AG09319 (cell line): ENCODE measurements at regions not wholly inside any gene's neighbourhood (a gene's known extent, or its start where the extent isn't known, plus 50 kb on each side); places are given as distances from the start of the nearest gene placed in this dataset.
"Not testable (repeated sequence)": the region's sequence is repeated elsewhere in the genome, so short reads cannot be mapped to it uniquely, and the experiment has no call there.

Source experiments
- DNase-seq: peaks from one replicate; pipeline ENCODE4 v3.0.0-alpha.2; 2010; ENCODE audit warnings: low read depth; ENCODE audit errors: extremely low read depth
- CTCF ChIP-seq: IDR thresholded peaks from 2 replicates; pipeline ENCODE4 v1.5.1; 2011; ENCODE audit warnings: low read depth, mild to moderate bottlenecking, inconsistent platforms, low read length, moderate library complexity

GRCh38 chr10:114735946-114736345 is 77.9 kb upstream of the ABLIM1 start:
- DNase-seq = no peak
- TF ChIP-seq CTCF = no peak

- TF ChIP-seq CTCF = no peak
- DNase-seq = no peak
Observed at GRCh38 chr10:114743521-114744231, 77.9 kb upstream of the FHIP2A start.

GRCh38 chr10:114746531-114746930 is 75.0 kb upstream of the FHIP2A start:
- no peak for DNase-seq

GRCh38 chr10:114748241-114748640 is 73.3 kb upstream of the FHIP2A start:
- DNase-seq = no peak
- no peak for TF ChIP-seq CTCF

More at GRCh38 chr10:114746531-114746930, 75.0 kb upstream of the FHIP2A start:
- TF ChIP-seq CTCF = no peak

- no peak for TF ChIP-seq CTCF
- no peak for DNase-seq
Observed at GRCh38 chr10:114749014-114749413, 72.6 kb upstream of the FHIP2A start.

- DNase-seq = no peak
- TF ChIP-seq CTCF = no peak
Observed at GRCh38 chr10:114749510-114749909, 72.1 kb upstream of the FHIP2A start.

GRCh38 chr10:114751856-114752255 is 69.7 kb upstream of the FHIP2A start:
- TF ChIP-seq CTCF = no peak
- DNase-seq = no peak

- not testable (repeated sequence) for DNase-seq
Observed at GRCh38 chr10:114752570-114752969, 69.0 kb upstream of the FHIP2A start.
